Umbilical cord (tissue), 1 donor: ENCODE measurements at regions not wholly inside any gene's neighbourhood (a gene's known extent, or its start where the extent isn't known, plus 50 kb on each side); places are given as distances from the start of the nearest gene placed in this dataset.
A peak's percentile ranks its signal among the peaks of the same experiment; 100 is the strongest.

Experiments used
- DNase-seq: peaks from one replicate; pipeline ENCODE4 v3.0.0-alpha.2; 2015; ENCODE audit warnings: low spot score

GRCh38 chr20:60677819-60678218, 574.2 kb upstream of the CDH4 start:
- no peak for DNase-seq

DNA sequence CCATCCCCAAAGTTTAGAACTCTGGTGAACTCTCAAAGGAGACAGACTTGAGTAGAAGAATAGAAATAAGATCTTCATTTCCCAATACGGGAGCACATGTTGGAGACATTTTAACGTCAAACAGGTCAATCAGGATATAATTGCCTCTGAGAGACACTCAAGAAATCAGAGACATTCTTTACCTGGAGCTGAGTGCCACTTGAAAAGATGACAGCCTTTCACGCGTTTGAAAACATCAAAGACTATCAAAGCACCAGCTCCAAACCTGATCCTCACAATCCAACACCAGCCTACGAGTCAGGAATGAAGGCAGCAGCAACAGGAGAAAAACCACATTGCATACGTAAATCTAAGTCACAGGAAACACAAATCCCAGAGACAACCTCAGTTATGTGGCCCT, 571.5 kb upstream of the CDH4 start:
- DNase-seq: no peak

DNA sequence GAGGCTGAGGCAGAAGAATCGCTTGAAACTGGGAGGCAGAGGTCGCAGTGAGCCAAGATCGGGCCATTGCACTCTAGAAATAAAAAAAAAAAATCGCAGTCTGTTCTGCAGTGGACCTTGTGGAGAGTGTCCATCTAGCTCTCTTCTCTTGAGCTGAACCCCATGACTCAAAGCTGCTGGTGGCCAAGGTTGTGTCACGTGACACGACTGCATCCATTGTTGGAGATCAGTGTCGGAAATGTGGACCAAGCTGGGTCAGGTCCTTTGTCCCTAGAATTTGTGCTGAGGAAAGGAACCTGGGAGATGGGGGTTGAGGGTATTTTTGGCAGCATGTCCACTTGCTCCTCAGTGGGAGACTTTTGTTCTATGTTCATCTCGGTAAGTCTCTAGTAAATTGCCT, 564.8 kb upstream of the CDH4 start:
- DNase-seq: no peak

DNA sequence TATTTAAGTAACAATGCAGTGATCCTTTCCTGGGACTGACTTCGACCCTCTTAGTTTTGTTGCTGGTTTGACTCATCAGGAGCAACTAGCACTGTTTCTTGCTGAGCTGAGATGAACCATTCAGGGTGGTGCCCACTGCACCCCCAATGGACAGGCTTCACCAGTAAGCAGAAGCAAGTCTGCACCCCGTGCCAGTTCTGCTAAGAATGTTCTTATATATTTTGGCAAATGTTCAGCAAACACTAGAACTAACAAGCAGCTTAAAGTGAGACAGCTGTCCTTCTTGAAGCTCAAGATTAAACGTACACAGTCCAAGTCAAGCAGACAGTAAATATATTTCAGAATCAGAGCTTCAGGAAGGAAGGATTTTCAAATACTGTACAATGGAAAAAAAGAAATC, 561.3 kb upstream of the CDH4 start:
- DNase-seq: no peak

DNA sequence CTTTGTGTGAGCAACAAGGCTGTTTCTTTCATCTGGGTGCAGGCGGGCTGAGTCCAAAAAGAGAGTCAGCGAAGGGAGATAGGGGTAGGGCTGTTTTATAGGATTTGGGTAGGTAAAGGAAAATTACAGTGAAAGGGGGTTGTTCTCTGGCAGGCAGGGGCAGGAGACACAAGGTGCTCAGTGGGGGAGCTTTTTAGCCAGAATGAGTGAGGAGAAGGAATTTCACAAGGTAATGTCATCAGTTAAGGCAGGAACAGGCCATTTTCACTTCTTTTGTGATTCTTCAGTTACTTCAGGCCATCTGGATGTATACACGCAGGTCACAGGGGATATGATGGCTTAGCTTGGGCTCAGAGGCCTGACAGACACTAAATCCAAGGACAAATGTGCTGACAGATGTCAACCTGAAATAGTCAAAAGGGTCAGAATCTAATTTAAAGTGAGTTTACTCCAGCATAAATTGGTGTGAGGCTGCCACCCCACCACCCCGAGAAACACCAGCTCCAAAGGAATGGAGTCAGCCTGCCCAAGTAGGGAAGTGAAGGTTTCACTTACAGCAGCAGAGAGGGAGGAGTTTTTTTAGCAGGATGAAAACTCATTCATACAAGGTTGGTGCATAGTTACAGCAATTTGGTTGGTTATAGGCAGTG, 560.0 kb upstream of the CDH4 start:
- DNase-seq: no peak

DNA sequence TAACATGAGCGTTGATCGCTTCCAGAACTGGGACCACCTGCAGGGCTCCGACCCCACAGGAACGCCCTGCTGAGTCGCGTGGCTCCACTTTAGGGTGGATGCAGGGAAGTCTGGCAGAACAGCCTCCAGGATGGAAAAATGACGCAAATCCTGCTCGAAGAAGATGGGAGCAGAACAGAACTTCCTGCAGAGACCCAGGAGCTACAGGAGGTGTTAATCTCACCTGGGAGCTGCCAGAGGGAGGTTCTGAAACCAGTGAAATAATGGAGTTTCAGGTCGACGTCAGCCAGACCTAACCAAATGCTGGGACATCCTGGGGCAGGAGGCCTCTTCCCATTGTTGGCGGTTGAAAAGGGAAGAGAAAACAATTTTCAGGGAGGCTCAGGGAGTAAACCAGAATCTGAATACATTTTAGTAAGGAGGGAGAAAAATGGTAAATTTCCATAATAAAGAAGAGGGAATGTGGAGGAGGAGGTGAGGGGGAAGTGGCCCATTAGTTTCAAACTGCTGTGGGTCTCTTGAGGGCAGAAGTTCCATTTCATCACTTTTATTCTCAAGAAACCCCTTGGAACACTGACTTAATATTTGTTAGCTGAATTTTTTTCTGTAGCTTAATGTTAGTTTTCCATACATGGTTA, 558.4 kb upstream of the CDH4 start:
- no peak for DNase-seq

DNA sequence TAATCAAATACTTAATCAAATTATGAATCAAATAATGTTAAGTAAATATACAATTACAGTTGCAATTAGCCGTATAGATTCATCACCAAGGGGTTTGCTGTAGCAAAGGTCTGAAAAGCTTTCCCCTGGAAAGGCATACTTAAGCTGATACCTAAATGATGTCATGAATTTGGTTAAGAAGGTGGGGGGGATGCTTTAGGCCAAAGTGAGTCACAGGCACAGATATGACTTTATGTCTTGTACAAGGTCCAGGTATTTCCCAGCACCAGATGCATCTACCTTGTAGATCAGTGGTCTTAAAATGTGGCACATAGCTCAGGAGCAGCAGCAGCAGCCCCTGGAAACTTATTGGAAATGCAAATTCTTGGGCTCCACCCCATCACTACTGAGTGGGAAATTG, 557.3 kb upstream of the CDH4 start:
- DNase-seq: no peak

- DNase-seq: peak; percentile 57
These were observed 556.6 kb upstream of the CDH4 start for GRCh38 chr20:60695226-60696000.

DNA sequence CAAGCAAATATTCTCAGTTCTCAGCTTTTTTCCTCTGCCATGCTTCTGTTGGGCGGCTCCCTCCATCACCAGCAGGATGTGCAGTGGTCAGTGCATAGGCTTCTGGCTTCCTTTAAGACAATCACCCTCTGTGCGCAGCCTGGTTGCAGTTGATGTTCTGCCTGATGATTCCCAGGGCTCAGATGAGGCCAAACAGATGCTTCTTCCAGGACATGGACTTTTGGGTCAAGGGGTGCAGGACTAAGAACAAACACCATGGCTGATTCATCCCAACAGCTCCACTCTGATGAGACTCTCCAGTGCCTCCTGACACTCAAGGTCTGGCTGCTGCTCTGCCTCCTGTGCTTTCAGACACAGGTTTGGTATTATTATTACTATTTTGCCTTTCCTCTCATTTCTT, 554.8 kb upstream of the CDH4 start:
- DNase-seq: no peak

DNA sequence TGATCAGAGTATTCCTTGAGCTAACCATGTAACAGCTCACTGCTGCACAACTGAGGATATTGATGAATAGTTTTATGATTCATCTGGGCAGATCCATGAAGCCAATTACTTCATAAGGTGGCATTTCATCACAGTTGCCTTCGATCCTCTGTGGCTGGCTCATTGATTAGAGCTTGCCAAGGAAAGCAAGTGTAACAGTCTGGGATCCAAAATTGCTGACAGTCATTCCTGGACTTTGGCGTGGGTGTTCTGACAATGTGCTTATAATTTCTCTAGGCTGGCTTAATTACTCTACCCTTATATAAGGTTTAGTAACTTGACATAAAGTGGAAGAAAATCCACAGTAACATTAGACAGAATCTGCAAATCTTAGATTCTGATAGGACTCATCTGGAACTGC, 551.3 kb upstream of the CDH4 start:
- DNase-seq: no peak

GRCh38 chr20:60704147-60704546, 547.9 kb upstream of the CDH4 start:
- no peak for DNase-seq

DNA sequence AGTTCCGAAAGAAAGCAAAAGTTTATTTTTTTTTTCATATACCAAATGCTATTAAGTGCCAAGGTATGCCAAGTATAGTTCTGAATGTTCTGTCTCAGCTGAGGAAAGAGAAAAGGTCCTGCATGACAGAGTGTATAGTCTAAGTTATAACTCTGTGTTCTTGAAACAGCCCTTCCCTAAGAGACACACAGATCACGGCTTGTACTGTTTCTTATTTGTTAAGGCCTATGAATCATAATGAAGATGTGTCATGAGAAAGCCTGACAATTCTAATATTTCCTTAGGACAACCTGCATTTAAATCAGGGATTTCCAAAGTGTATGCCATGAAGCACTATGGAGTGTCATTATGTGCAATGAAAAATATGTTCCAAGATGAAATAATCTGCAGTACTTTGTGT, 538.7 kb upstream of the CDH4 start:
- DNase-seq: no peak

DNA sequence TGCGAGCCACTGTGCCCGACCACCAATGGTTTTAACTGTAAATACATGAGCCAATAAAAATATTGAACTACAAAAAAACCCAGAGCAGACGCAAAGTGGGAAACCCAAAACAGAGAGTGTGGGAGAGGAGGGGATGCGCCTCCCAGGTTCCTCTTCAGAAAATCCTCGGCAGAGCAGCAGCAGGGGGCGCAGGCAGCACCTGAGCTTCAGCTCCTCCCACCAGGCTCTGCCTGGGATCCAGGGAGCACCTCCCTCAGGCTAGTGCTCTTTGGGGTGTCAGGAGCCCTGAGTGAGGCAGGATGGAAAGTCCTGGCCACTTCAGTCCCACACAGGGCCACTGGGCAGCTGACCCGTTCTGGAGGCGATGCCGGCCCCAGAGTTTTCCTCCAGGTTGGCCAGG, 536.9 kb upstream of the CDH4 start:
- DNase-seq: no peak

- no peak for DNase-seq
These were observed 533.1 kb upstream of the CDH4 start for GRCh38 chr20:60718743-60719480.

DNA sequence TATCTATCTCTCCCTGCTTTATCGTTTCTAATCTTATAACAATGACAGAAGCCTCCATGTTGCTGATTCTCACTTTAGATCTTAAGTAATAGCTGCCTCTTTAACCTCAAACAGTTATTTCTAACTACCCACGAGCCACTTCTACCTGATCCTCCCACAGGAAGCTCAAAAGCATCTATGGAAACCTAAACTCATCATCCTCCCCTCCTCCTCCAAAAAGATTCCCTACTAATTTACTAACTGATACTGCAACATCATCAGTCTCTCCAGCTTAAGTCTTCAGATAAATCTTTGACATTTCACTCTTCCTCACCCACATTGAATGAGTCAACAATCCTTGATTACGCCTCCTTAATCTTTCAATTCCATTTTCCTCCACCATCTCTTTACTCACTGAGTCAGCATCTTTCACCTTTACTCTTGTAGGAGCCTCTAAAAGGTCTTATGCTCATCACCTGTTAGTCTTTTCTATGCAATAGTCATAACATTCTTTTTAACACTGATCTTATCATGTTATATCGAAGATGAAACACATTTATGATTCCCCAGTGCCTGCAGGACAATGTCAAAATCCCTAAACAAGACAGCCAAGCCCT, 526.7 kb upstream of the CDH4 start:
- no peak for DNase-seq

DNA sequence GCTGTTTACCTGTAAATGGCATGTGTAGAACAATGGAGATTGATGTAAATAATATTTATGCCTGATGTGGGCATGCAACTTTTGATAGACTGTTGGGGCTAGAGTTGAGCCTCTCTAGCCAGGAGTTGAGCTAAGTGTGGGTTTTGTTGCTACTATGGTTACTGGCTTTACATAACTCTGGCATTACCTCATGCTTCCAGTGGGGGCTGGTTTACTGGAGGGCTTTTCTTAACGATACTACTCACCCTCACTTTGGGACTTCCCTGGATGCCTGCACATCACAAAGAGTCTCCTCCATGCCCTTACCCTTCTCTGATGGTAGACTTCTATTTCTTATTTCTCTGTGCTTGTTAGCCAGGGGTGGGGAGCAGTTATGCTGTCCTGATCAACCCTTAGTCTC, 524.6 kb upstream of the CDH4 start:
- no peak for DNase-seq

- no peak for DNase-seq
These were observed 523.4 kb upstream of the CDH4 start for GRCh38 chr20:60728705-60729104.

DNA sequence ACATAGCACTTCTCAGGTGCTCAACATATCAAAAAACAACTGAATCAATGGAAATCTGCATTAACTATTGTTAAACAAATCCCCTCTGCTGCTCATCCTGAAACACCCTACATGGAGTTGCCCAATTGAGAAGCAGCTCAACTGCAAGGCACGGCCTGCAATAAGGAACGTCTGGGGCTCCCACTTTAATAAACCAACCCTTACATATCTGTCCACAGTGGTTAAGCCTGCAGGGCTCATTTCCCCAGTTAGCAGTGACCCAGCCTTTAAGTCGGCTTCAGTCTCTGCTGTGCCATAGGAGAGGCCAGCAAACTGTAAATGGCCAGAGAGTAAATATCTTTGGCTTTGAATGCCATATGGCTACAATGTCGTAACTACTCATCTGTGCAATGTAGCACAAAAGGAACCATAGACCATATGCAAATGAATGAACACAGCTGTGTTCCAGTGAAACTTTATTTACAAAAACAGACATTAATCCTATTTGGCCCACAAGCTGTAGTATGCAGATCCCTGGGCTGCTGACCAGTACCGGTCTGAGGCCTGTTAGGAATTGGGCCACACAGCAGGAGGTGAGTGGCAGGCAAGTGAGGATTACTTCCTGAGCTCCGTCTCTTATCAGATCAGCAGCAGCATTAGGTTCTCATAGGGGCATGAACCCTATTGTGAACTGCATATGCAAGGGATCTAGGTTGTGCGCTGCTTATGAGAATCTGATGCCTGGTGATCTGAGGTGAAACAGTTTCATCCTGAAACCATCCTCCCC, 522.7 kb upstream of the CDH4 start:
- no peak for DNase-seq

DNA sequence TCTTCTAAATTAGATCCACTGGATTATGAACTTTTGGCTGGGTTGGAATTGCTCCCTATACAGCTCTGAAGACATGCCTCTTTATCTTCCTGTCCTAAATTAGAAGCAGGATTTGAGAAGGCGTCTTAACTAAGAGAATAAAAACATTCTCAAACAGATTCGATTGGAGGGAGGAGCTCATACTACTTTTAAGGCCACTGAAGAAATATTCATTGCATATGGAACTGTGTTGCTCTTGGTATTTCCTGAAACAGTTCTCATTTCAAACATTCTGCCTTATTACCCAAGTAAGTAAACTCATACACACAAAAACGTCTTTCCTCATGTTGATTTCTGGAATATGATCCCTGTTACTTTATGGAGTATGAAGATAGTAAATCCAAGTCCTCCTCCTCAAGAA, 519.7 kb upstream of the CDH4 start:
- no peak for DNase-seq

DNA sequence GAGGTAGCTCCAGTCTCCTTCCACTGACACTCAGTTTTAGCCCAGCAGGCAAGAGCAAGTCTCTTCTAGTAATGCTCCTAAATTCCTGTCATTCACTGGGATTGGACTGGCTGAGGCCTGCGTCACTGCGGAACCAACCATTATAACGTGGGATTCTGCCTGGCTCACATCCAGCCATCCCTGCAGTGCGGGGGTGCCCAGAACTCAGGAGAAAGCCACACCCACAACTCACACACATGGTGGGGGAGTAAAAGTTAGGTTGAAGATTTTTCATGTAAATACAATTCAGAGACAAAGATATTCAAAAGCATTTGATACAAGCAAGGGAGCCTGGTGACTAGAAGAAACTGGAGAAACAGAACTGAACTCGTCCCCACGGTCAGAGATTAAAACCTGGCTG, 504.0 kb upstream of the CDH4 start:
- no peak for DNase-seq
